Stimulated activated CD4-positive, alpha-beta T cell treated with anti-CD3 and anti-CD28 coated beads, TNF-alpha, amount 100 ng/mL, for 48 hours (primary cell): ENCODE measurements at regions not wholly inside any gene's neighbourhood (a gene's known extent, or its start where the extent isn't known, plus 50 kb on each side); places are given as distances from the start of the nearest gene placed in this dataset.

ENCODE experiments used
- DNase-seq, 3 donors: peaks; one replicate each; pipeline ENCODE4 v3.0.0-alpha.2; 2020; ENCODE audit warnings: low read depth in 3 of 3

- DNase-seq: no peak
These were observed 99.1 kb upstream of the TMTC1 start for GRCh38 chr12:29882846-29883245.

GRCh38 chr12:29880987-29881386 lies 97.2 kb upstream of the TMTC1 start:
- no peak for DNase-seq

GRCh38 chr12:29879606-29880308 lies 96.0 kb upstream of the TMTC1 start:
- DNase-seq: no peak

- no peak for DNase-seq
These were observed 86.2 kb upstream of the TMTC1 start for GRCh38 chr12:29869946-29870345.

GRCh38 chr12:29867823-29868222 lies 84.1 kb upstream of the TMTC1 start:
- no peak for DNase-seq

- DNase-seq: no peak
These were observed 79.9 kb upstream of the TMTC1 start for GRCh38 chr12:29863665-29864064.

GRCh38 chr12:29858270-29858786 lies 74.6 kb upstream of the TMTC1 start:
- DNase-seq: no peak

GRCh38 chr12:29847246-29847645 lies 63.5 kb upstream of the TMTC1 start:
- DNase-seq: no peak

GRCh38 chr12:29844667-29845066 lies 60.9 kb upstream of the TMTC1 start:
- no peak for DNase-seq

- DNase-seq: no peak
These were observed 59.3 kb upstream of the TMTC1 start for GRCh38 chr12:29843036-29843435.

- no peak for DNase-seq
These were observed 55.0 kb upstream of the TMTC1 start for GRCh38 chr12:29838768-29839167.
